ENCODE measurements at regions not wholly inside any gene's neighbourhood (a gene's known extent, or its start where the extent isn't known, plus 50 kb on each side); places are given as distances from the start of the nearest gene placed in this dataset.

- TF ChIP-seq CTCF (IDR thresholded peaks at IDR 0.05) (no peak), POLR2A (IDR thresholded peaks at IDR 0.05; ENCODE audit: low read depth) (no peak), POLR2AphosphoS5 (IDR thresholded peaks at IDR 0.05) (no peak)
These were observed 74.7 kb upstream of the CD44 start for GRCh38 chr11:35064114-35064800.

Data from esophagus muscularis mucosa (tissue), 3 donors.